A673 (cell line): ENCODE measurements at regions not wholly inside any gene's neighbourhood (a gene's known extent, or its start where the extent isn't known, plus 50 kb on each side); places are given as distances from the start of the nearest gene placed in this dataset.

Experiments used
- CTCF ChIP-seq: fragments of 300-800, 200-600 bp; sonication (generic); conservative IDR thresholded peaks from 2 replicates; pipeline ENCODE4 v1.5.1; 2017; ENCODE audit warnings: low read depth, mild to moderate bottlenecking, antibody characterized with exemption, low read length, moderate library complexity, mixed read lengths
- EZH2 ChIP-seq: fragments of 200-600 bp; sonication (generic); IDR thresholded peaks from 2 replicates; pipeline ENCODE4 v1.6.1; 2017; ENCODE audit warnings: borderline replicate concordance, low read depth, mild to moderate bottlenecking, mixed read lengths, antibody characterized with exemption, low read length; ENCODE audit not compliant: poor library complexity, severe bottlenecking

- TF ChIP-seq CTCF (no peak), EZH2 (no peak)
These were observed 341.5 kb downstream of the TMEM38B start for GRCh38 chr9:106035806-106036205.
